Right ventricle myocardium inferior (tissue), 1 donor: ENCODE measurements at regions not wholly inside any gene's neighbourhood (a gene's known extent, or its start where the extent isn't known, plus 50 kb on each side); places are given as distances from the start of the nearest gene placed in this dataset.

Experiments used
- ATAC-seq: fragments of 200-7000 bp; cut with Tn5 transposase; one replicate; pipeline ENCODE4 v1.9.1; 2020; ENCODE audit warnings: mild to moderate bottlenecking, moderate library complexity
- DNase-seq: peaks from one replicate; pipeline ENCODE4 v3.0.0; 2021; ENCODE audit errors: missing footprints
- intact Hi-C: fragments of 100-400 bp; cut with DNase I; formaldehyde crosslinking; loops from one replicate; pipeline ENCODE4 v1.11.0; 2022
- donor health status: DM: no; HTN: yes; CAD: no; lungs with severe emphysema.

- intact Hi-C loops, result no loop called here
These were observed 1160.3 kb downstream of the FSTL5 start for GRCh38 chr4:161003418-161004057.

GRCh38 chr4:161005746-161006145 is 1158.1 kb downstream of the FSTL5 start:
- ATAC-seq, result no peak
- intact Hi-C loops, result no loop called here

More at GRCh38 chr4:161003418-161004057, 1160.3 kb downstream of the FSTL5 start:
- peak; percentile 57 for DNase-seq
- no peak for ATAC-seq

DNA sequence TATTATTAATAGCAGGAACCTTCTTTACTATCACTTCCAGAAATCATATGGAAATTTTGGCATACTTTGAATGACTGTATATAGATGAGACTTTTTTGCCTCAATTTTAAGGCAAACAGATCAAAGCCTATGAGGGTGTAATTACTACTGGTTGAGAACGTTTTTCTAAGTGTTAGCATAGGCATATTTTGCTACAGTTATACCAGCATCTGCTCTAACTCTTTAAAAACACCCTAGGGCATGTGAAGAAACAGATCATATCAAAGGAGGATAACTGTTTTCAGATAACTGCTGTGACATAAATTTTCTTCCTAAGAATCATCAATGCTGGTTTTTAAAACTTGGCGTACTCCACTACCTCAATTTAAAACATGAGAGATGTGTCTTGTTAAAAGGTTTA is 1155.3 kb downstream of the FSTL5 start:
- intact Hi-C loops, result no loop called here
- no peak for DNase-seq
- ATAC-seq, result no peak

More at GRCh38 chr4:161005746-161006145, 1158.1 kb downstream of the FSTL5 start:
- no peak for DNase-seq

DNA sequence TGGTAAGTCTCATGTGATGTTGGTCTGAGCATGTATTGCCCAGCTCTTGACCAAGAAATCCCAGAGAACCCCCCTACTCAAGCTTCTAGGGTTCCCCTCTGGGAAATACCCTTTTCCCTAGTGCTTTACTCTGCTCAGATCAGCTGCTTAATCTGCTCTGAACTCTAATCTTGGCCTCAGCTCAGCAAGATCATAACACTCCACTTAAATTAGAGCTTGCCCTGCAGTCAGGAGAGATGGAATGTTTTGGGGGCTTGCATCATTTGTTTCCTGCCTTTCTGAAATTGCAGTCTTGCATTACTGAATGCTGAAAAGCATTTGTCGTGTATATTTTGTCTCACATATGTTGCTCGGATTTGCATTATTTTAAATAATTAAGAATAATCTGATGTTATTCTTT is 1153.6 kb downstream of the FSTL5 start:
- intact Hi-C loops, result no loop called here
- no peak for DNase-seq
- no peak for ATAC-seq
